H7 (cell line): ENCODE measurements at regions not wholly inside any gene's neighbourhood (a gene's known extent, or its start where the extent isn't known, plus 50 kb on each side); places are given as distances from the start of the nearest gene placed in this dataset.

ENCODE experiments used
- DNase-seq: peaks from one replicate; pipeline ENCODE4 v3.0.0; 2012
- H3K27me3 ChIP-seq: 2 replicates; pipeline ENCODE4 v1.6.0; 2011; ENCODE audit warnings: mild to moderate bottlenecking, low read length; ENCODE audit not compliant: control insufficient read depth, insufficient read depth
- H3K36me3 ChIP-seq: replicated peaks from 2 replicates; pipeline ENCODE4 v1.5.1; 2011; ENCODE audit warnings: low read length; ENCODE audit not compliant: control insufficient read depth, insufficient read depth
- H3K4me3 ChIP-seq: 2 replicates; pipeline ENCODE4 v1.5.1; 2011; ENCODE audit warnings: low read depth, mild to moderate bottlenecking, control low read depth, low read length, moderate library complexity; ENCODE audit not compliant: insufficient read depth

DNA sequence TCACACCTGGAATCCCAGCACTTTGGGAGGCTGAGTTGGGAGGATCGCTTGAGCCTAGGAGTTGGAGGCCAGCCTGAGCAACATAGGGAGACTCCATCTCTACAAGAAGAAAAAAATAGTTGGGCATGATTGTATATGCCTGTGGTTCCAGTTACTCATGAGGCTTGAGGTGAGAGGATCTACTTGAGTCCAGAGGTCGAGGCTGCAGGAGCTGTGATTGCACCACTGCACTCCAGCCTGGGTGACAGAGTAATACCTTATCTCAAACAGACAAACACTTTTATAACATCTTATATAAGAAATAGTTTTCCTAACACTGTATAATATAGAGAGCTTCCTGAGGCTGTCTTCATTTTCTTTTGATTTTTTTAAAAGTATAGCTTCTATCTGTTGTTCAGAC, 448.4 kb upstream of the COBL start:
- Histone ChIP-seq H3K27me3 (no peaks in the 10 kb centered on the region), H3K4me3 (no peak overlapping the region), H3K36me3 (no peaks in the 10 kb centered on the region)
- no peak for DNase-seq

DNA sequence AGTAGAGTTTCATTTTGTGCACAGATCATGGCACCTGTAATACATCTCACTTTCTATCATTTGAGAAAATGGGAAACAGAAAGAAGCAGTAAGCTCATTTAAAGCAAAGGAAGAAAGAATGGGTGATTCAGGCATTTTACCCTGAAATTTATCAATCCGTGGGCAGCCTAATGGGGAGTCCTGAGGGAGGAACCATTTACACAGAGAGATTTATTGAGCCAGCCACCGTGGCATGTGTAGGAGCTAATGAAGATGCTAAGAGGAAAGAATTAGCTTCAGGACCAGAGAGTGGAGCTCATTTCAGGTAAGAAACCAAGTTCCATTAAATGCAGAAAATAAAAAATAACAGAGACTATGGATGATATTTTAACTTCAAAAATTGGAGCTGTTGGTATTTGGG, 443.4 kb upstream of the COBL start:
- no peak for DNase-seq
- Histone ChIP-seq H3K4me3 (no peak overlapping the region), H3K36me3 (no peaks in the 10 kb centered on the region), H3K27me3 (no peaks in the 10 kb centered on the region)

DNA sequence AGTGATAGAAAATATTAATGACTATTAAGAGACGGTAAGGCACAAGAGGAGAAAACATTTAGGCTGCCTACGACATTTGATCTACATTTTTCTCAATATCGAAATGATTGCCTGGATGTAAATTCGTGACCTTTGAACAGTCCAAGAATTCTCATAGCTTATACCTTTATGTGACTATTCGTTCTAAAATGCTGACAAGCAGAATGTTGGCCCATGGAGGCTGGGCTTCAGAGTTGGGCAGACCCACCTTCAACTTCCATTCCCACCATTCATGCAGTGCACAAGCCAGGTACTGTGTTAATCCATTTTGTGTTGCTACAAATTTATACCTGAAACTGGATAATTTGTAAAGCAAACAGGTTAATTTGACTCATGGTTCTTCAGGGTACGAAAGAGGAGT, 441.4 kb upstream of the COBL start:
- DNase-seq = no peak
- Histone ChIP-seq H3K36me3 (no peaks in the 10 kb centered on the region), H3K27me3 (no peaks in the 10 kb centered on the region), H3K4me3 (no peak overlapping the region)

DNA sequence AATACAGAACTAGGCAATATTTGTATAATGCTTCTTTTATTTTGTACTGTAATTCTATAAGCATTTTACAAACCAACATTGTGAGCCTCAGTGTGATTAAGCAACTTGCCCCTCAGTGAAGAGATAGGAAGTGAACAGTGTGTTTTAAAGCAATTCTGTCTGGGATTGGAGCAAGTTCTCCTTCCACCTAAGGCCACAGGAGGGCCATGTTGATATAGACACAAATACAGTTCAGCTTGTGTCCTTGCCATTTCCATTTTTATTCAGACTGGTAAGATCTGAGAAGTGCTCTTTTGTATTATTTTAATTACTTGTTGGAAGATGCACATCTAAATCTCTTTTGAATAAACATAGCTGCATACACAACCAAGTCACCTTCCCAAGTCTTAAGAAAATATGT, 416.3 kb upstream of the COBL start:
- Histone ChIP-seq H3K27me3 (peaks cover 44% of the 10 kb centered on the region), H3K36me3 (no peaks in the 10 kb centered on the region), H3K4me3 (no peak overlapping the region)
- no peak for DNase-seq

DNA sequence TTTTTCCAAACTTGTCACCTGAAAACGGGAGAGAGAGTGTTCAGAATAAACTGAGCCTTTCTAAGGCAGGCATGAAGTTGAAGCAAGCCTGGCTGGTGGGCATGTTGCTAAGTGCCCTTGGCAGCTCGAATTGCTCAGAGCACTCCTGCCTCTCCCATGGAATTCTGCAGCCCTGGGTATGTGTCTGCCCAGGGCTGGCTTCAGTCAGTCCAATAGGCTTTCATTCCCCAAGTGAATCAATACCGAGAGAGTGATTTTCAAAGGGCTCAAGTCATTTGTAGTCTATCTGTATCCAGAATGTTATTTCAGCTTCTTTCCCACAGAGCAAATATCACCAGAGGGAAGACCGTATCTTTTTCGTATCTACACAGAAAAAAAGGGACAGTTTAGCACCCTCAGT, 415.5 kb upstream of the COBL start:
- no peak for DNase-seq
- Histone ChIP-seq H3K27me3 (peaks cover 44% of the 10 kb centered on the region), H3K4me3 (no peak overlapping the region), H3K36me3 (no peaks in the 10 kb centered on the region)

DNA sequence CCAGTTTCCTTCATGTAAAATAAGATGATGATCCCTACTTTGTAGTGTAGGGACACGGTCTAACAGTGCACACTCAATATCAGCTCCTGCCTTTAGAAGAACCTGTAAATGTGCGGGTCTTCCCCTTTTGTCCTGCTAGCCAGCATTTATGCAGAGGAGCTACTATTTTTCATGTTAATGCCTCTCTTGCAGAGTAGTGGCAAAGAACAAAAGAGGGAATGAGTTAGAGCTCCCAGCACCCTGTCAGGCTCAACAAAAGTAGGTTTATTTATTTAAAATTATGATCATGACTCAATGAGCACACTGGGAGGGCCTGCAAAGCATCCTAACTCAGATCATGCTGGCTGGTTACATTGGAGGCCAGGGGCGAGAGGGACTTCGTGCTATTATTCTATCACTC, 414.5 kb upstream of the COBL start:
- no peaks in the 10 kb centered on the region for H3K36me3 ChIP-seq
- peaks cover 46% of the 10 kb centered on the region for H3K27me3 ChIP-seq
- no peak overlapping the region for H3K4me3 ChIP-seq
- peak; percentile 17 for DNase-seq

DNA sequence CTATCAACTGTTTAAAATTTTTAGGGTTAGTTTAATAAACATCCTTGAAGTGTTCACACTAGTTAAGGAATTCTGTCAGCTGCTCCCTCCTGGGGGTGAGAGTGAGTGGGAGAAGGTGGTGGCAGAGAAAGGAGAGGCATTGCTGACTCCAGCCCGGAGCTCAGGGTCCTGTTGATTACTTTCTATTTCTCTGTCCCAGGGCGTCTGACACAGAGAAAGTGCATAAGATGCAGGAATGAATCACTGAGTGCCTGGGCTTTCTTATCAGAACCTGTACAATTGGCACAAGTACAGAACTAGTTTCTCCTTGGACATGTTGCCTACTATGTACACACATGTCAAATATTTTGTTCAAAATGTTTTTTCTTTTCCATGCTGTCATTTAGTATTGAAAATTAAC, 410.8 kb upstream of the COBL start:
- Histone ChIP-seq H3K27me3 (peaks cover 37% of the 10 kb centered on the region), H3K36me3 (no peaks in the 10 kb centered on the region), H3K4me3 (no peak overlapping the region)
- DNase-seq = no peak

DNA sequence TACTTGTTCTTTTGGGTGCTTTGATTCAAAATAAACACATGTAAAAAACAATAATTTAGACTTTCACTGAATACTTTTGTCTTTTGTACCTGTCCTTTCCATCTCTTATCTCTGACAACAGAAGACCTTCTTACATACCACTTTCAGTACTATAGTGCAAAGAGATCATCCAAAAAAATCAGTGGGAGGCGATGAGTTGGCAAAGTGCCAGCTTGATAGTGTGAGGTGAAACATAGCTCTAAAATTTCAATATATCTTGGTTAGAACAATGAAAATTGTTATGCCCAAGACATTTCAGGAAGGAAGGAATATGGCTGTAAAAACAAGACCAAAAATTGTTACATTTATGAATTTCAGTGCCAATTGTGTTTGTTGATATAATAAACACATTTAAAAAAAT, 390.2 kb upstream of the COBL start:
- no peak overlapping the region for H3K4me3 ChIP-seq
- H3K36me3 ChIP-seq = no peaks in the 10 kb centered on the region
- no peaks in the 10 kb centered on the region for H3K27me3 ChIP-seq
- no peak for DNase-seq

DNA sequence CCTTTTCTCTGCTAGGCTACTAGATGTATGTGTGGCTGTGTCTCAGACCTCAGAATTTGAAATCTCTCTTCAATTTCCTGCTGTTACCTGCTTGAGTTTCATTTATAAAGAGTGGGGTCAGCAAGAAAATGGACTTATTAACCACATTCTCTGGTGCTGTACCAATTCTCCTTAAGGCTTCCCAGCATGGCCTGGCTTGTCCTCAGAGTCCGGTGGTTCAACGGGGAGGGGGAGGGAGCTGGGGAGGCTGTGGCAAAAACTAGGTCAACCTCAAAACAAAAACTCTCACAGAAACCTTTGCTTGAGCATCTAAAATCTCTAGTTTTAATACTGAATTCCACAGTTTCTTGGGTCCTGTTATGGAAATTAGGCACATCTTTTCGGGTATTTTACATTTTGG, 389.1 kb upstream of the COBL start:
- no peak for DNase-seq
- H3K4me3 ChIP-seq = no peak overlapping the region
- no peaks in the 10 kb centered on the region for H3K27me3 ChIP-seq
- no peaks in the 10 kb centered on the region for H3K36me3 ChIP-seq

DNA sequence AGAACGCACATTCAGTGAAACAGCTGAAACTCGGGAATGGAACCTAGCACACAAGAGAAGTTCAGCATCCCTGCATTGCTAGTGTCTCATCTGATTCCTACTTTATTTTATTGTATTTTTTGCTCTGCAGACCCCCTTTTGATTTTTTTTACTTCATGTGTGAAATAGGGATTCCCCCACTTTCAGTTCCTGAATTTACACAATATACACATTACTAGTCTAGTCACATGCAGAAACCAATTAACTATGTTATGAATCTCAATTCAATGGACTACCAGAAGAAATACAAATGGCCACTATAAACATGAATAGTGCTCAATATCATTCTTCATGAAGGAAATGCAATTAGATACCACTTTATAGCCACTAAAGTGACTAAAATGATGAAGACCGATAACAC, 386.1 kb upstream of the COBL start:
- Histone ChIP-seq H3K27me3 (no peaks in the 10 kb centered on the region), H3K36me3 (no peaks in the 10 kb centered on the region), H3K4me3 (no peak overlapping the region)
- no peak for DNase-seq

DNA sequence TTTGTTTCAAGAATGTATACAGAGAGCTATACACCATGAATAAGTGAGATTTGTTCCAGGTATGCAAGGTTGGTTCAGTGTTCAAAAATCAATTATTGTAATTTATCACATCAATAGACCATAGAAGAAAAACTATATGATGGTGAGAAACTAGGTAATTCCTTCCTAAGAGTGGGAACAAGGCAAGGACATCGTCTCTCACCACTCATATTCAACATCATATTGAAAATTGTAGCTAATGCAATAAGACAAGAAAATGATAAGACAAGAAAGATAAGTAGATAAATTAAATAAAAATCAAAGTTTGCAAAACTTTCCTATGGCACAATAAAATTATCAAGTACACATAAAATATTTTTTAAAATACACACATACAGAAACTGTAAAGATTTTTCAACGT, 385.3 kb upstream of the COBL start:
- no peak for DNase-seq
- H3K27me3 ChIP-seq = no peaks in the 10 kb centered on the region
- H3K36me3 ChIP-seq = no peaks in the 10 kb centered on the region
- no peak overlapping the region for H3K4me3 ChIP-seq

DNA sequence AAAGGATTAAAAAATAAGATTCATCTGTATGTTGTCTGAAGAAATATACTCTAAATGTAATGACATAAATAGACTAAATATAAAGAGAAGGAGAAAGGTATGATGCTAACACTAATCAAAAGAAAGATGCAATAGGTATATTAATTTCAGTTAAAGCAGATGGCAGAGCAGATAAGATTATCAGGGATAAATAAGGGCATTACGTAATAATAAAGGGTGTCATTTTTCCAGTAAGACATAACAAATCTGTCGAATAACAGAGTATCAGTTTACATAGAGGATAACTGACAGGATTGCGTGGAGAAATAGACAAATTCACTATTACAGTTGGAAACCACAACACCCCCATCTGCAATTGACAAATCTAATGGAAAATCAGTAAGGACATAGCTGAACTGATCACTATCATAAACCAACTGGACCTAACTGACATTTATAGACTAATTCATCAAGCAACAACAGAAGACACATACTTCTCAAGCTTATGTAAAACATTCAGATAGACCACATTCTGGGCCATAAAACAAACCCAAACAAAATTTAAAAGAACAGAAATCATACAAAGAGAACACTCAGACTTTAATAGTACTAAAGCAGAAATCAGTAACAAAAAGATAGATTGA, 384.1 kb upstream of the COBL start:
- no peak for DNase-seq
- Histone ChIP-seq H3K4me3 (no peak overlapping the region), H3K27me3 (no peaks in the 10 kb centered on the region), H3K36me3 (no peaks in the 10 kb centered on the region)

DNA sequence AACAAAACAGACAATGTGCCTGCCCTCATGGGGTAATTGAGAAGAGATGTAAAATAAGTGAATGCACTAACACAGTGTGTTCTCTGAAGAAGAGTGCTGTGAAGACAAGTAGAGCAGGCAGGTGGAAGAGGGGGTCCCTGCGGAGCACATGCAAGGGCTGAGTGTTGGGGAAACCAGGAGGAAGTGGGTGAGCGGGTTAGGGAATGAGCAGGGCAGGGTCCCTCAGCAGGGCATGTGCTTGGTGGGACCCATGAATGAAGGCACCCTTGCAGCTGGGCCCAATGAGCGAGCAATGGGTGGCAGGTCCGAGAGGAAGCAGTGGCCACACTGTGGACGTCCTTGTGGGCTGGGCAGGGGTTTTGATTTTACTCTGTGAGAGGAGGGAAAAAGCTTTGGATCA, 376.6 kb upstream of the COBL start:
- no peaks in the 10 kb centered on the region for H3K27me3 ChIP-seq
- no peak overlapping the region for H3K4me3 ChIP-seq
- DNase-seq = no peak
- no peaks in the 10 kb centered on the region for H3K36me3 ChIP-seq

DNA sequence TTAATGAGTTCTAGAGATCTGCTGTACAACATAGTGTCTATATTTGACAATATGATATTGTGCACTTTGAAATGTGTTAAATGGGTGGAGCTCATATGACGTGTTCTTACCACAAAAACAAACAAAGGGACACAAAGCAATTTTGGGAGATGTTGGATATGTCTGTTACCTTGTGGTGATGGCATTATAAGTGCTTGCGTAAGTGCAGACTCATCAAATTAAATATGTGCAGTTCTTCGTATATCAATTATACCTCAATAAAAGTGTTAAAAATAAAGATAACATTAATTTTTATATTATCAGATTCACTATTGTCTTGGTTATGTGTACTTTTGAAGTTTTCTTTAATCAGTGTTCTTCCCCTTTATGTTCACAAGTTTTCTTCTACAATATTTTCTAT, 372.9 kb upstream of the COBL start:
- Histone ChIP-seq H3K36me3 (no peaks in the 10 kb centered on the region), H3K27me3 (no peaks in the 10 kb centered on the region), H3K4me3 (no peak overlapping the region)
- DNase-seq = no peak

DNA sequence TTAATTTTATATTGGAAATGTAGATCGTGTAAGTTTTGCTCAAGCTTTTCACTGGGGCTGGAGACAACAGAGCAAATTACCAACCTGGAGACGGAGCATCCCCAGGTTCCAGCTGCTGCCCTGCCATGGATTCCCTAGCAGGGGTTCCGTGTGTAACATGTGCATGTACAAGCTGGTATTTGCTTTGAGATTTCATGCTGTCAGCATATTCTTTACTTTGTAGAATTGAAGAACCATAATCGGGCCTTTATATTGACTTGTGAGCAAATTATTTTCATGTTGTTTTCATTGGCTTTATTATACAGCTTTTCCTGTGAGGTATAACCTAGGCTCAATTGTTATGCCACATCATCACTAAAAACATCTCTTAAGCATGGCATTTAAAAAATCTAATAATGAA, 369.2 kb upstream of the COBL start:
- DNase-seq = no peak
- H3K36me3 ChIP-seq = no peaks in the 10 kb centered on the region
- H3K27me3 ChIP-seq = no peaks in the 10 kb centered on the region
- no peak overlapping the region for H3K4me3 ChIP-seq
